COLO668 (cell line): ENCODE measurements at regions not wholly inside any gene's neighbourhood (a gene's known extent, or its start where the extent isn't known, plus 50 kb on each side); places are given as distances from the start of the nearest gene placed in this dataset.
A peak's percentile ranks its signal among the peaks of the same experiment; 100 is the strongest.

Experiments
- DNase-seq: peaks from one replicate; lab custom pipeline; 2025; ENCODE audit not compliant: unreplicated experiment; lab: John Stamatoyannopoulos, UW

GRCh38 chr12:40615590-40615989 is 76.6 kb upstream of the CNTN1 start:
- DNase-seq: no peak

GRCh38 chr12:40616383-40616915 is 75.8 kb upstream of the CNTN1 start:
- no peak for DNase-seq

GRCh38 chr12:40618636-40619035 is 73.6 kb upstream of the CNTN1 start:
- no peak for DNase-seq

GRCh38 chr12:40620564-40621019 is 71.6 kb upstream of the CNTN1 start:
- DNase-seq: no peak

- DNase-seq: peak; percentile 22
These were observed 69.9 kb upstream of the CNTN1 start for GRCh38 chr12:40622246-40622838.

- no peak for DNase-seq
These were observed 60.1 kb upstream of the CNTN1 start for GRCh38 chr12:40632171-40632570.

GRCh38 chr12:40632933-40633332 is 59.3 kb upstream of the CNTN1 start:
- no peak for DNase-seq

- no peak for DNase-seq
These were observed 57.6 kb upstream of the CNTN1 start for GRCh38 chr12:40634517-40635131.

GRCh38 chr12:40635141-40635731 is 57.0 kb upstream of the CNTN1 start:
- DNase-seq: no peak
